HFF-Myc (cell line): ENCODE measurements at regions not wholly inside any gene's neighbourhood (a gene's known extent, or its start where the extent isn't known, plus 50 kb on each side); places are given as distances from the start of the nearest gene placed in this dataset.

ENCODE experiments used
- DNase-seq: peaks from one replicate; pipeline ENCODE4 v3.0.0-alpha.2; 2011; ENCODE audit warnings: low read depth; ENCODE audit errors: extremely low read depth
- H3K4me3 ChIP-seq: replicated peaks from 2 replicates; pipeline ENCODE4 v1.5.1; 2011; ENCODE audit warnings: low read depth, mild to moderate bottlenecking, control low read depth, low read length
- CTCF ChIP-seq: IDR thresholded peaks from 2 replicates; pipeline ENCODE4 v1.5.1; 2012; ENCODE audit warnings: mild to moderate bottlenecking, low read depth, low read length, control low read depth; ENCODE audit errors: missing control alignments

- TF ChIP-seq CTCF, result no peak
- no peak overlapping the region for H3K4me3 ChIP-seq
- no peak for DNase-seq
Measured at GRCh38 chr3:159936541-159936940, 52.1 kb upstream of the IL12A start.

GRCh38 chr3:159937561-159938166 is 51.0 kb upstream of the IL12A start:
- DNase-seq, result no peak
- TF ChIP-seq CTCF, result no peak
- no peak overlapping the region for H3K4me3 ChIP-seq

GRCh38 chr3:159938714-159939113 is 49.9 kb upstream of the IL12A start:
- H3K4me3 ChIP-seq, result no peak overlapping the region
- DNase-seq, result no peak
- TF ChIP-seq CTCF, result no peak
